ENCODE measurements at regions not wholly inside any gene's neighbourhood (a gene's known extent, or its start where the extent isn't known, plus 50 kb on each side); places are given as distances from the start of the nearest gene placed in this dataset.

DNA sequence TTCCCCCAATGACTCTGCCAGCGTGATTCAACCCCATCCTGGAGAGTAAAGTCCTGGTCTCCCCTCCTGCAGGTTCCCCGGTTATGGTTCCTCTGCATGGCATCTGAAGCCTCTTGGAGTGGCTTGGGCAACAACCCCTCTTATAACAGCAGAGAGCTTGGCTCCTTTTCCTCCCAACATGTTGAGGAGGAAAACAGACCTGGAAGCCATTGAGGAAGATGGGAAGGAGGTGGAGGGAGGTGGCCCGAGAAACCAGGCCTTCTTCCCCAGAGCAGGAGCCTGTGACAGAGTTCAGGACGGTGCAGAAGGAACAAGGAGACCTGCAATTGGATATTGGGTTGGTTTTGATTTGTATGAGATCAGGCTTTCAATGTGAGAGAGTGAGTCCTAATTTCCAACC lies 184.0 kb upstream of the ADCY1 start:
- H3K4me1 Mint-ChIP-seq, result no peaks in the 10 kb centered on the region
- 0 out of 2 replicates have a peak, but pooled peaks cover 2% of the 10 kb centered on the region for H3K27me3 Mint-ChIP-seq (ENCODE audit: low read depth)
- no peak for DNase-seq (ENCODE audit: low spot score)
- ChIA-PET CTCF (no interaction called here), POLR2A (no interaction called here)
- no peak overlapping the region for H3K4me3 Mint-ChIP-seq
- H3K27ac Mint-ChIP-seq, result no peak overlapping the region
- no peak for ATAC-seq
- H3K36me3 Mint-ChIP-seq, result peaks cover 13% of the 10 kb centered on the region
- TF ChIP-seq GTF2I (CRISPR knock-in tag; conservative IDR thresholded peaks at IDR 0.05) (no peak), FOXK1 (CRISPR knock-in tag; IDR thresholded peaks at IDR 0.05) (no peak)
- TF ChIP-seq, protein P1, sequence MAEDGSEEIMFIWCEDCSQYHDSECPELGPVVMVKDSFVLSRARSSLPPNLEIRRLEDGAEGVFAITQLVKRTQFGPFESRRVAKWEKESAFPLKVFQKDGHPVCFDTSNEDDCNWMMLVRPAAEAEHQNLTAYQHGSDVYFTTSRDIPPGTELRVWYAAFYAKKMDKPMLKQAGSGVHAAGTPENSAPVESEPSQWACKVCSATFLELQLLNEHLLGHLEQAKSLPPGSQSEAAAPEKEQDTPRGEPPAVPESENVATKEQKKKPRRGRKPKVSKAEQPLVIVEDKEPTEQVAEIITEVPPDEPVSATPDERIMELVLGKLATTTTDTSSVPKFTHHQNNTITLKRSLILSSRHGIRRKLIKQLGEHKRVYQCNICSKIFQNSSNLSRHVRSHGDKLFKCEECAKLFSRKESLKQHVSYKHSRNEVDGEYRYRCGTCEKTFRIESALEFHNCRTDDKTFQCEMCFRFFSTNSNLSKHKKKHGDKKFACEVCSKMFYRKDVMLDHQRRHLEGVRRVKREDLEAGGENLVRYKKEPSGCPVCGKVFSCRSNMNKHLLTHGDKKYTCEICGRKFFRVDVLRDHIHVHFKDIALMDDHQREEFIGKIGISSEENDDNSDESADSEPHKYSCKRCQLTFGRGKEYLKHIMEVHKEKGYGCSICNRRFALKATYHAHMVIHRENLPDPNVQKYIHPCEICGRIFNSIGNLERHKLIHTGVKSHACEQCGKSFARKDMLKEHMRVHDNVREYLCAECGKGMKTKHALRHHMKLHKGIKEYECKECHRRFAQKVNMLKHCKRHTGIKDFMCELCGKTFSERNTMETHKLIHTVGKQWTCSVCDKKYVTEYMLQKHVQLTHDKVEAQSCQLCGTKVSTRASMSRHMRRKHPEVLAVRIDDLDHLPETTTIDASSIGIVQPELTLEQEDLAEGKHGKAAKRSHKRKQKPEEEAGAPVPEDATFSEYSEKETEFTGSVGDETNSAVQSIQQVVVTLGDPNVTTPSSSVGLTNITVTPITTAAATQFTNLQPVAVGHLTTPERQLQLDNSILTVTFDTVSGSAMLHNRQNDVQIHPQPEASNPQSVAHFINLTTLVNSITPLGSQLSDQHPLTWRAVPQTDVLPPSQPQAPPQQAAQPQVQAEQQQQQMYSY (CRISPR knock-in tag; IDR thresholded peaks at IDR 0.05), result no peak
- H3K9me3 Mint-ChIP-seq, result peaks cover 36% of the 10 kb centered on the region

DNA sequence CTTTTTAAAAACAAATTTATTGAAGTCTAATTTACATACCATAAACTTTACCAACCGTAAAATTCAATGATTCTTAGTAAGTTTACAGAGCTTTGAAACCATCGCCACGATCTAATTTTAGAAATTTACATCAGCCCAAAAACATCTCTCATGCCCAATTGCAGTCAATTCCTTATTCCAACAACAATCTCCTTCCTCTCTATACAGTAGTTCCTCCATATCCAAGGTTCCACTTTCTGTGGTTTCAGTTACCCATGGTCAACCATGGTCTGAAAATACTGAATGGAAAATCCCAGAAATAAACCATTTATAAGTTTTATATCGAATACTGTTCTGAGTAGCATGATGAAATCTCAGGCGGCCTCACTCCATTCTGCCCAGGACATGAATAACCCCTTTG lies 183.4 kb upstream of the ADCY1 start:
- CTCF ChIA-PET, result no interaction called here
- H3K4me1 Mint-ChIP-seq, result no peaks in the 10 kb centered on the region
- H3K9me3 Mint-ChIP-seq, result peaks cover 38% of the 10 kb centered on the region
- H3K4me3 Mint-ChIP-seq, result no peak overlapping the region
- H3K27me3 Mint-ChIP-seq (ENCODE audit: low read depth), result no peaks in the 10 kb centered on the region
- POLR2A ChIA-PET, result no interaction called here
- ATAC-seq, result no peak
- TF ChIP-seq, protein P2, sequence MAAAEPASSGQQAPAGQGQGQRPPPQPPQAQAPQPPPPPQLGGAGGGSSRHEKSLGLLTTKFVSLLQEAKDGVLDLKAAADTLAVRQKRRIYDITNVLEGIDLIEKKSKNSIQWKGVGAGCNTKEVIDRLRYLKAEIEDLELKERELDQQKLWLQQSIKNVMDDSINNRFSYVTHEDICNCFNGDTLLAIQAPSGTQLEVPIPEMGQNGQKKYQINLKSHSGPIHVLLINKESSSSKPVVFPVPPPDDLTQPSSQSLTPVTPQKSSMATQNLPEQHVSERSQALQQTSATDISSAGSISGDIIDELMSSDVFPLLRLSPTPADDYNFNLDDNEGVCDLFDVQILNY (CRISPR knock-in tag; IDR thresholded peaks at IDR 0.05), result no peak
- TF ChIP-seq, protein P3, sequence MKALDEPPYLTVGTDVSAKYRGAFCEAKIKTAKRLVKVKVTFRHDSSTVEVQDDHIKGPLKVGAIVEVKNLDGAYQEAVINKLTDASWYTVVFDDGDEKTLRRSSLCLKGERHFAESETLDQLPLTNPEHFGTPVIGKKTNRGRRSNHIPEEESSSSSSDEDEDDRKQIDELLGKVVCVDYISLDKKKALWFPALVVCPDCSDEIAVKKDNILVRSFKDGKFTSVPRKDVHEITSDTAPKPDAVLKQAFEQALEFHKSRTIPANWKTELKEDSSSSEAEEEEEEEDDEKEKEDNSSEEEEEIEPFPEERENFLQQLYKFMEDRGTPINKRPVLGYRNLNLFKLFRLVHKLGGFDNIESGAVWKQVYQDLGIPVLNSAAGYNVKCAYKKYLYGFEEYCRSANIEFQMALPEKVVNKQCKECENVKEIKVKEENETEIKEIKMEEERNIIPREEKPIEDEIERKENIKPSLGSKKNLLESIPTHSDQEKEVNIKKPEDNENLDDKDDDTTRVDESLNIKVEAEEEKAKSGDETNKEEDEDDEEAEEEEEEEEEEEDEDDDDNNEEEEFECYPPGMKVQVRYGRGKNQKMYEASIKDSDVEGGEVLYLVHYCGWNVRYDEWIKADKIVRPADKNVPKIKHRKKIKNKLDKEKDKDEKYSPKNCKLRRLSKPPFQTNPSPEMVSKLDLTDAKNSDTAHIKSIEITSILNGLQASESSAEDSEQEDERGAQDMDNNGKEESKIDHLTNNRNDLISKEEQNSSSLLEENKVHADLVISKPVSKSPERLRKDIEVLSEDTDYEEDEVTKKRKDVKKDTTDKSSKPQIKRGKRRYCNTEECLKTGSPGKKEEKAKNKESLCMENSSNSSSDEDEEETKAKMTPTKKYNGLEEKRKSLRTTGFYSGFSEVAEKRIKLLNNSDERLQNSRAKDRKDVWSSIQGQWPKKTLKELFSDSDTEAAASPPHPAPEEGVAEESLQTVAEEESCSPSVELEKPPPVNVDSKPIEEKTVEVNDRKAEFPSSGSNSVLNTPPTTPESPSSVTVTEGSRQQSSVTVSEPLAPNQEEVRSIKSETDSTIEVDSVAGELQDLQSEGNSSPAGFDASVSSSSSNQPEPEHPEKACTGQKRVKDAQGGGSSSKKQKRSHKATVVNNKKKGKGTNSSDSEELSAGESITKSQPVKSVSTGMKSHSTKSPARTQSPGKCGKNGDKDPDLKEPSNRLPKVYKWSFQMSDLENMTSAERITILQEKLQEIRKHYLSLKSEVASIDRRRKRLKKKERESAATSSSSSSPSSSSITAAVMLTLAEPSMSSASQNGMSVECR (CRISPR knock-in tag; IDR thresholded peaks at IDR 0.05; ENCODE audit: borderline replicate concordance), result no peak
- TF ChIP-seq GTF2I (CRISPR knock-in tag; conservative IDR thresholded peaks at IDR 0.05) (no peak), HMGA2 (CRISPR knock-in tag; IDR thresholded peaks at IDR 0.05) (no peak), ZNF416 (CRISPR knock-in tag; IDR thresholded peaks at IDR 0.05) (no peak), IRF2 (CRISPR knock-in tag; IDR thresholded peaks at IDR 0.05; ENCODE audit: borderline replicate concordance, low read depth) (no peak), ZNF671 (CRISPR knock-in tag; IDR thresholded peaks at IDR 0.05) (no peak), ZNF423 (CRISPR knock-in tag; IDR thresholded peaks at IDR 0.05) (no peak), ELF4 (CRISPR knock-in tag; IDR thresholded peaks at IDR 0.05; ENCODE audit: low read depth) (no peak), TCF7 (CRISPR knock-in tag; IDR thresholded peaks at IDR 0.05; ENCODE audit: low read depth) (no peak), CBFB (CRISPR knock-in tag; IDR thresholded peaks at IDR 0.05; ENCODE audit: low read depth) (no peak), ZNF219 (CRISPR knock-in tag; IDR thresholded peaks at IDR 0.05; ENCODE audit: borderline replicate concordance) (no peak)
- TF ChIP-seq, protein P4, sequence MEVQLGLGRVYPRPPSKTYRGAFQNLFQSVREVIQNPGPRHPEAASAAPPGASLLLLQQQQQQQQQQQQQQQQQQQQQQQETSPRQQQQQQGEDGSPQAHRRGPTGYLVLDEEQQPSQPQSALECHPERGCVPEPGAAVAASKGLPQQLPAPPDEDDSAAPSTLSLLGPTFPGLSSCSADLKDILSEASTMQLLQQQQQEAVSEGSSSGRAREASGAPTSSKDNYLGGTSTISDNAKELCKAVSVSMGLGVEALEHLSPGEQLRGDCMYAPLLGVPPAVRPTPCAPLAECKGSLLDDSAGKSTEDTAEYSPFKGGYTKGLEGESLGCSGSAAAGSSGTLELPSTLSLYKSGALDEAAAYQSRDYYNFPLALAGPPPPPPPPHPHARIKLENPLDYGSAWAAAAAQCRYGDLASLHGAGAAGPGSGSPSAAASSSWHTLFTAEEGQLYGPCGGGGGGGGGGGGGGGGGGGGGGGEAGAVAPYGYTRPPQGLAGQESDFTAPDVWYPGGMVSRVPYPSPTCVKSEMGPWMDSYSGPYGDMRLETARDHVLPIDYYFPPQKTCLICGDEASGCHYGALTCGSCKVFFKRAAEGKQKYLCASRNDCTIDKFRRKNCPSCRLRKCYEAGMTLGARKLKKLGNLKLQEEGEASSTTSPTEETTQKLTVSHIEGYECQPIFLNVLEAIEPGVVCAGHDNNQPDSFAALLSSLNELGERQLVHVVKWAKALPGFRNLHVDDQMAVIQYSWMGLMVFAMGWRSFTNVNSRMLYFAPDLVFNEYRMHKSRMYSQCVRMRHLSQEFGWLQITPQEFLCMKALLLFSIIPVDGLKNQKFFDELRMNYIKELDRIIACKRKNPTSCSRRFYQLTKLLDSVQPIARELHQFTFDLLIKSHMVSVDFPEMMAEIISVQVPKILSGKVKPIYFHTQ (CRISPR knock-in tag; IDR thresholded peaks at IDR 0.05), result no peak
- TF ChIP-seq, protein P5, sequence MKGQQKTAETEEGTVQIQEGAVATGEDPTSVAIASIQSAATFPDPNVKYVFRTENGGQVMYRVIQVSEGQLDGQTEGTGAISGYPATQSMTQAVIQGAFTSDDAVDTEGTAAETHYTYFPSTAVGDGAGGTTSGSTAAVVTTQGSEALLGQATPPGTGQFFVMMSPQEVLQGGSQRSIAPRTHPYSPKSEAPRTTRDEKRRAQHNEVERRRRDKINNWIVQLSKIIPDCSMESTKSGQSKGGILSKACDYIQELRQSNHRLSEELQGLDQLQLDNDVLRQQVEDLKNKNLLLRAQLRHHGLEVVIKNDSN (CRISPR knock-in tag; IDR thresholded peaks at IDR 0.05), result no peak
- TF ChIP-seq, protein P6, sequence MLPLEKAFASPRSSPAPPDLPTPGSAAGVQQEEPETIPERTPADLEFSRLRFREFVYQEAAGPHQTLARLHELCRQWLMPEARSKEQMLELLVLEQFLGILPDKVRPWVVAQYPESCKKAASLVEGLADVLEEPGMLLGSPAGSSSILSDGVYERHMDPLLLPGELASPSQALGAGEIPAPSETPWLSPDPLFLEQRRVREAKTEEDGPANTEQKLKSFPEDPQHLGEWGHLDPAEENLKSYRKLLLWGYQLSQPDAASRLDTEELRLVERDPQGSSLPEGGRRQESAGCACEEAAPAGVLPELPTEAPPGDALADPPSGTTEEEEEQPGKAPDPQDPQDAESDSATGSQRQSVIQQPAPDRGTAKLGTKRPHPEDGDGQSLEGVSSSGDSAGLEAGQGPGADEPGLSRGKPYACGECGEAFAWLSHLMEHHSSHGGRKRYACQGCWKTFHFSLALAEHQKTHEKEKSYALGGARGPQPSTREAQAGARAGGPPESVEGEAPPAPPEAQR (CRISPR knock-in tag; IDR thresholded peaks at IDR 0.05), result no peak
- TF ChIP-seq, protein P7, sequence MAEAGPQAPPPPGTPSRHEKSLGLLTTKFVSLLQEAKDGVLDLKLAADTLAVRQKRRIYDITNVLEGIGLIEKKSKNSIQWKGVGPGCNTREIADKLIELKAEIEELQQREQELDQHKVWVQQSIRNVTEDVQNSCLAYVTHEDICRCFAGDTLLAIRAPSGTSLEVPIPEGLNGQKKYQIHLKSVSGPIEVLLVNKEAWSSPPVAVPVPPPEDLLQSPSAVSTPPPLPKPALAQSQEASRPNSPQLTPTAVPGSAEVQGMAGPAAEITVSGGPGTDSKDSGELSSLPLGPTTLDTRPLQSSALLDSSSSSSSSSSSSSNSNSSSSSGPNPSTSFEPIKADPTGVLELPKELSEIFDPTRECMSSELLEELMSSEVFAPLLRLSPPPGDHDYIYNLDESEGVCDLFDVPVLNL (CRISPR knock-in tag; IDR thresholded peaks at IDR 0.05; ENCODE audit: borderline replicate concordance, low read depth), result no peak
- H3K36me3 Mint-ChIP-seq, result peaks cover 13% of the 10 kb centered on the region
- no peak overlapping the region for H3K27ac Mint-ChIP-seq
- DNase-seq (ENCODE audit: low spot score), result no peak

Data from WTC11 (cell line).